ENCODE measurements at regions not wholly inside any gene's neighbourhood (a gene's known extent, or its start where the extent isn't known, plus 50 kb on each side); places are given as distances from the start of the nearest gene placed in this dataset.

- no peak for DNase-seq
Observed at GRCh38 chr1:225707824-225708223, 54.9 kb upstream of the ENAH start.

- DNase-seq, result peak; percentile 22
Observed at GRCh38 chr1:225709101-225709500, 56.2 kb upstream of the ENAH start.

- DNase-seq, result no peak
Observed at GRCh38 chr1:225710804-225711203, 57.9 kb upstream of the ENAH start.

- no peak for DNase-seq
Observed at GRCh38 chr1:225711236-225711937, 58.5 kb upstream of the ENAH start.

- DNase-seq, result no peak
Observed at GRCh38 chr1:225712391-225712790, 59.5 kb upstream of the ENAH start.

GRCh38 chr1:225713281-225713680 is 60.4 kb upstream of the ENAH start:
- DNase-seq, result no peak

- DNase-seq, result no peak
Observed at GRCh38 chr1:225720937-225721336, 56.7 kb upstream of the SRP9 start.

- DNase-seq, result no peak
Observed at GRCh38 chr1:225724251-225724650, 53.4 kb upstream of the SRP9 start.

All from NCI-H510A treated with DMSO at 0.1 percent for 48 hours (cell line).